Breast epithelium (tissue), 3 donors: ENCODE measurements at regions not wholly inside any gene's neighbourhood (a gene's known extent, or its start where the extent isn't known, plus 50 kb on each side); places are given as distances from the start of the nearest gene placed in this dataset.

ENCODE experiments used
- CTCF ChIP-seq, 3 donors: fragments of 450-650 bp; IDR thresholded peaks; one replicate each; pipeline ENCODE4 v1.5.1; 2016 to 2017; ENCODE audit warnings: antibody characterized with exemption in 3 of 3, mild to moderate bottlenecking in 3 of 3, moderate library complexity in 3 of 3
- POLR2AphosphoS5 ChIP-seq, 3 donors: sonication (generic); formaldehyde crosslinking; IDR thresholded peaks; one replicate each; pipeline ENCODE4 v1.6.1; 2017; ENCODE audit warnings: antibody characterized with exemption in 3 of 3

- no peak for TF ChIP-seq CTCF (IDR thresholded peaks at IDR 0.05)
- TF ChIP-seq POLR2AphosphoS5 (IDR thresholded peaks at IDR 0.05): no peak
Observed at GRCh38 chr1:233512538-233512937, 101.4 kb upstream of the KCNK1 start.
